ENCODE measurements at regions not wholly inside any gene's neighbourhood (a gene's known extent, or its start where the extent isn't known, plus 50 kb on each side); places are given as distances from the start of the nearest gene placed in this dataset.

DNA sequence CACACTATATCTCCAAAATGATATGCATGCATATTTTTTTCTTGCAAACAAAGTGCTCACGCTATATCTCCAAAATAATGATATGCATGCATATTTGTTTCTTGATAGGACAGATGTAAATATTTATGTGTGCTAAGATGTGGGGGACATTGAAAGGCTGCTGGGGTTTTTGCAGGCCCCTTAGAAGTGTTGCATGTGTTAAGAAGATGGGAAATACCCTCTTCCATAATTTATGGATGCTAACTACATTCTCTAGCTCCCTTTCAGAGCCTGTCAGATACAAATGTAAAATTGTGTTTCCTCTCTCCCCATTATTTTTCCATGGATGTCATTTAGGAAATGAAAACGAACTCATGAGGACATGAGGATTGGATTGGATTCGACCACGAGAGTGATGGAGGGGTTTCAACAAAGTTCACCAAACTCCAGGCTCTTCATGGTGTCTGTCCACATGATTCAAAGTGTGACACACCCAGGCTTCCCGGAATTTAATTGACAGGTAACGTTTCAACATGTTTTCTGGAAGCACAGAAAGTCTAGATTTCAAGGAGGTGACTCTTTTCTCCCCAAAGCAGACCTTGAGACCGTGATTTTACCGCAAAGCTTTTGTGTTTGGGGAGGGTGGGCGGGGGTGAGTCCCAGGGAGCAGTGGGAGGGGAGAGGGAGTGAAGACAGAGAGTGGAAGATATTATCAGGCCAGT lies 94.4 kb upstream of the CD99 start:
- no peaks in the 10 kb centered on the region for H3K27me3 ChIP-seq (replicated peaks; ENCODE audit: insufficient read depth, low read depth, low read length, poor library complexity)
- no peak overlapping the region for H3K27ac ChIP-seq (ENCODE audit: low read depth, low read length, poor library complexity, severe bottlenecking)
- H3K36me3 ChIP-seq (ENCODE audit: insufficient read depth, low read length, poor library complexity, severe bottlenecking) = no peaks in the 10 kb centered on the region
- CTCF ChIA-PET = no interaction called here
- POLR2A ChIA-PET (ENCODE audit: low non-redundant PET) = no interaction called here
- TF ChIP-seq EZH2 (IDR thresholded peaks at IDR 0.05; ENCODE audit: borderline replicate concordance, low read depth, low read length, poor library complexity, severe bottlenecking) (no peak), CTCF (conservative IDR thresholded peaks at IDR 0.05; ENCODE audit: low read depth, low read length) (no peak)
- DNase-seq (ENCODE audit: low spot score) = no peak
- no TSS peak for BruUV-seq (replicated peaks)
- H3K9me3 ChIP-seq (ENCODE audit: low read depth, low read length, poor library complexity, severe bottlenecking) = no peaks in the 10 kb centered on the region
- H3K4me1 ChIP-seq (ENCODE audit: insufficient read depth, low read length, poor library complexity, severe bottlenecking) = peaks cover 5% of the 10 kb centered on the region
- intact Hi-C loops (cut with micrococcal nuclease; ENCODE audit: unreplicated experiment) = loop anchor here (10.0 kb wide), 1 partner anchor 1142 kb away; the partner anchor contains the start of gene ASMTL
- no peak overlapping the region for H3K4me3 ChIP-seq (ENCODE audit: low read depth, low read length, poor library complexity, severe bottlenecking)

GRCh38 chrX:2596045-2596444 lies 95.0 kb upstream of the CD99 start:
- H3K27me3 ChIP-seq (replicated peaks; ENCODE audit: insufficient read depth, low read depth, low read length, poor library complexity) = no peaks in the 10 kb centered on the region
- peaks cover 5% of the 10 kb centered on the region for H3K4me1 ChIP-seq (ENCODE audit: insufficient read depth, low read length, poor library complexity, severe bottlenecking)
- CTCF ChIA-PET = no interaction called here
- H3K4me3 ChIP-seq (ENCODE audit: low read depth, low read length, poor library complexity, severe bottlenecking) = no peak overlapping the region
- no peak overlapping the region for H3K27ac ChIP-seq (ENCODE audit: low read depth, low read length, poor library complexity, severe bottlenecking)
- TF ChIP-seq CTCF (conservative IDR thresholded peaks at IDR 0.05; ENCODE audit: low read depth, low read length) (no peak), EZH2 (IDR thresholded peaks at IDR 0.05; ENCODE audit: borderline replicate concordance, low read depth, low read length, poor library complexity, severe bottlenecking) (no peak)
- H3K36me3 ChIP-seq (ENCODE audit: insufficient read depth, low read length, poor library complexity, severe bottlenecking) = no peaks in the 10 kb centered on the region
- DNase-seq (ENCODE audit: low spot score) = no peak
- BruUV-seq (replicated peaks) = no TSS peak
- intact Hi-C loops (cut with micrococcal nuclease; ENCODE audit: unreplicated experiment) = loop anchor here (10.0 kb wide), 1 partner anchor 1141 kb away; the partner anchor contains the start of gene ASMTL
- POLR2A ChIA-PET (ENCODE audit: low non-redundant PET) = no interaction called here
- H3K9me3 ChIP-seq (ENCODE audit: low read depth, low read length, poor library complexity, severe bottlenecking) = no peaks in the 10 kb centered on the region

DNA sequence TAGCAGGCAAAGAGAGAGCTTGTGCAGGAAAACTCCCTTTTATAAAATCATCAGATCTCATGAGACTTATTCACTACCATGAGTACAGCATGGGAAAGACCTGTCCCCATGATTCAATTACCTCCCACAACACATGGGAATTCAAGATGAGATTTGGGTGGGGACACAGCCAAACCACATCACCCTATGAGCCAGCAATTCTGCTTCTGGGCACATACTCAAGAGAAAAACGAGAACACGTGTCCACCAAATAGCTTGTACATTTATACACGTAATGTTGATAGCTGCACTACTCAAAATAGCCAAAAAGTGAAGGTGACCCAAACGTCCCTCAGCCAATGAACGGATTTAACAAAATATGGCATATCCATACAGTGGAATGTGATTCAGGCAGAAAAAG lies 94.5 kb upstream of the DHRSX start:
- DNase-seq (ENCODE audit: low spot score) = no peak

More for the DNA sequence above, 94.5 kb upstream of the DHRSX start:
- ChIA-PET CTCF (no interaction called here), POLR2A (ENCODE audit: low non-redundant PET) (no interaction called here)
- H3K4me1 ChIP-seq (ENCODE audit: insufficient read depth, low read length, poor library complexity, severe bottlenecking) = peaks cover 5% of the 10 kb centered on the region
- H3K4me3 ChIP-seq (ENCODE audit: low read depth, low read length, poor library complexity, severe bottlenecking) = no peak overlapping the region
- intact Hi-C loops (cut with micrococcal nuclease; ENCODE audit: unreplicated experiment) = loop anchor here (10.0 kb wide), 1 partner anchor 1140 kb away; the partner anchor contains the start of gene ASMTL
- TF ChIP-seq EZH2 (IDR thresholded peaks at IDR 0.05; ENCODE audit: borderline replicate concordance, low read depth, low read length, poor library complexity, severe bottlenecking) (no peak), CTCF (conservative IDR thresholded peaks at IDR 0.05; ENCODE audit: low read depth, low read length) (no peak)
- no peaks in the 10 kb centered on the region for H3K27me3 ChIP-seq (replicated peaks; ENCODE audit: insufficient read depth, low read depth, low read length, poor library complexity)
- no TSS peak for BruUV-seq (replicated peaks)
- no peaks in the 10 kb centered on the region for H3K36me3 ChIP-seq (ENCODE audit: insufficient read depth, low read length, poor library complexity, severe bottlenecking)
- H3K9me3 ChIP-seq (ENCODE audit: low read depth, low read length, poor library complexity, severe bottlenecking) = no peaks in the 10 kb centered on the region
- no peak overlapping the region for H3K27ac ChIP-seq (ENCODE audit: low read depth, low read length, poor library complexity, severe bottlenecking)

Data from A673 (cell line).